SK-N-SH (cell line): ENCODE measurements at regions not wholly inside any gene's neighbourhood (a gene's known extent, or its start where the extent isn't known, plus 50 kb on each side); places are given as distances from the start of the nearest gene placed in this dataset.

Source experiments
- CTCF ChIA-PET: fragments of 300-600, 350-600 bp; formaldehyde crosslinking; extraction: SDS; loops from one replicate; lab custom pipeline; 2021; lab: Yijun Ruan, JAX
- POLR2A ChIA-PET: fragments of 350-600 bp; sonication (Branson Sonifier 250); formaldehyde crosslinking; extraction: SDS; loops from one replicate; lab custom pipeline; 2020; ENCODE audit warnings: antibody characterized with exemption, inconsistent platforms; lab: Yijun Ruan, JAX
- DNase-seq: peaks from one replicate; pipeline ENCODE4 v3.0.0; 2012
- H2AFZ ChIP-seq: fragments of 200-600 bp; sonication (generic); 2 replicates; pipeline ENCODE4 v1.8.1; 2016; ENCODE audit warnings: antibody characterized with exemption, mild to moderate bottlenecking, low read depth
- H3F3A ChIP-seq: fragments of 200-600 bp; sonication (generic); replicated peaks from 2 replicates; pipeline ENCODE3; 2016; ENCODE audit warnings: antibody characterized with exemption, mild to moderate bottlenecking; ENCODE audit not compliant: insufficient read depth
- H3K27ac ChIP-seq, 2 experiments: fragments of 200-500 bp in 1 of 2; fragments of 200-600 bp in 1 of 2; sonication (Bioruptor generic) in 1 of 2; sonication (generic), shearing (Covaris generic) in 1 of 2; 2 replicates each; pipeline versions ENCODE4 v1.5.1 to v1.6.1; 2014 to 2016; ENCODE audit warnings: low read depth in 2 of 2, inconsistent platforms in 1 of 2, low read length in 1 of 2, mild to moderate bottlenecking in 1 of 2, mixed read lengths in 1 of 2
- H3K27me3 ChIP-seq: fragments of 200-600 bp; sonication (generic), shearing (Covaris generic); 2 replicates; pipeline ENCODE4 v1.6.1; 2016; ENCODE audit warnings: mixed run types; ENCODE audit not compliant: insufficient read depth
- H3K36me3 ChIP-seq, 2 experiments: fragments of 200-500 bp in 1 of 2; fragments of 200-600 bp in 1 of 2; sonication (Bioruptor generic) in 1 of 2; sonication (generic) in 1 of 2; replicated peaks in 1 of 2; 2 replicates each; pipeline versions ENCODE3 to v1.5.1; 2014 to 2016; ENCODE audit warnings: low read length in 1 of 2, mild to moderate bottlenecking in 1 of 2; ENCODE audit not compliant: insufficient read depth in 2 of 2, control insufficient read depth in 1 of 2
- H3K4me1 ChIP-seq, 2 experiments: fragments of 200-500 bp in 1 of 2; fragments of 200-600 bp in 1 of 2; sonication (Bioruptor generic) in 1 of 2; sonication (generic), shearing (Covaris generic) in 1 of 2; 2 replicates each; pipeline versions ENCODE4 v1.5.1 to v1.6.1; 2014 to 2016; ENCODE audit warnings: low read depth in 1 of 2, low read length in 1 of 2, mixed run types in 1 of 2; ENCODE audit not compliant: insufficient read depth in 2 of 2, control insufficient read depth in 1 of 2
- H3K4me2 ChIP-seq: fragments of 200-600 bp; sonication (generic), shearing (Covaris generic); 2 replicates; pipeline ENCODE4 v1.6.1; 2017; ENCODE audit warnings: mixed run types
- H3K4me3 ChIP-seq, 2 experiments: fragments of 200-500 bp in 1 of 2; fragments of 200-600 bp in 1 of 2; sonication (Bioruptor generic) in 1 of 2; sonication (generic), shearing (Covaris generic) in 1 of 2; 2 replicates each; pipeline versions ENCODE4 v1.5.1 to v1.8.1; 2014 to 2016; ENCODE audit warnings: low read depth in 2 of 2, inconsistent platforms in 1 of 2, low read length in 1 of 2, mild to moderate bottlenecking in 1 of 2, mixed read lengths in 1 of 2, moderate library complexity in 1 of 2
- H3K79me2 ChIP-seq: fragments of 200-600 bp; sonication (generic); 2 replicates; pipeline ENCODE4 v1.8.1; 2017; ENCODE audit warnings: mild to moderate bottlenecking; ENCODE audit not compliant: insufficient read depth
- H3K9ac ChIP-seq: fragments of 200-600 bp; sonication (generic); 2 replicates; pipeline ENCODE4 v1.6.1; 2017; ENCODE audit warnings: mixed run types
- H3K9me2 ChIP-seq: fragments of 200-600 bp; sonication (generic); 2 replicates; pipeline ENCODE4 v1.6.1; 2017; ENCODE audit warnings: mixed run types
- H3K9me3 ChIP-seq: fragments of 200-600 bp; sonication (generic); 2 replicates; pipeline ENCODE4 v1.6.1; 2017; ENCODE audit warnings: mixed run types, mild to moderate bottlenecking, moderate library complexity
- H4K20me1 ChIP-seq: fragments of 200-600 bp; sonication (generic); 2 replicates; pipeline ENCODE4 v1.6.1; 2017; ENCODE audit warnings: mild to moderate bottlenecking, mixed run types; ENCODE audit not compliant: insufficient read depth
- EP300 ChIP-seq, 2 experiments: IDR thresholded peaks; 2 replicates each; pipeline versions ENCODE4 v1.4.0 to v1.6.1; 2012; ENCODE audit warnings: borderline replicate concordance in 1 of 2, low read depth in 1 of 2, low read length in 1 of 2
- EZH2phosphoT487 ChIP-seq: fragments of 200-600 bp; sonication (generic); IDR thresholded peaks from 2 replicates; pipeline ENCODE4 v1.6.1; 2017; ENCODE audit warnings: low read depth, mixed run types, mild to moderate bottlenecking, antibody characterized with exemption, moderate library complexity, borderline replicate concordance
- FOSL2 ChIP-seq: IDR thresholded peaks from 2 replicates; pipeline ENCODE4 v1.4.0; 2012; ENCODE audit warnings: low read depth, mild to moderate bottlenecking, moderate library complexity, borderline replicate concordance
- FOXJ3 ChIP-seq: sonication (generic); formaldehyde crosslinking; IDR thresholded peaks from 2 replicates; pipeline ENCODE4 v1.5.1; 2020; ENCODE audit warnings: mild to moderate bottlenecking, missing genetic modification reagents
- FOXM1 ChIP-seq: IDR thresholded peaks from 2 replicates; pipeline ENCODE4 v1.4.0; 2012; ENCODE audit warnings: low read depth, mild to moderate bottlenecking
- GATA2 ChIP-seq: sonication (generic); formaldehyde crosslinking; IDR thresholded peaks from 2 replicates; pipeline ENCODE4 v1.5.0; 2020; ENCODE audit warnings: mild to moderate bottlenecking, missing genetic modification reagents
- JUND ChIP-seq: IDR thresholded peaks from 2 replicates; pipeline ENCODE4 v1.4.0; 2012
- MEF2A ChIP-seq: IDR thresholded peaks from 2 replicates; pipeline ENCODE4 v1.4.0; 2012; ENCODE audit warnings: low read depth, borderline replicate concordance
- NRF1 ChIP-seq: IDR thresholded peaks from 2 replicates; pipeline ENCODE4 v1.6.1; 2012; ENCODE audit warnings: low read depth, mild to moderate bottlenecking, low read length
- POLR2AphosphoS5 ChIP-seq: IDR thresholded peaks from 2 replicates; pipeline ENCODE4 v1.6.1; 2012; ENCODE audit warnings: low read depth, low read length
- RAD21 ChIP-seq: IDR thresholded peaks from 2 replicates; pipeline ENCODE4 v1.6.1; 2012; ENCODE audit warnings: mild to moderate bottlenecking, low read length
- RCOR1 ChIP-seq: fragments of 150-350 bp; IDR thresholded peaks from 2 replicates; pipeline ENCODE4 v1.6.1; 2017; ENCODE audit warnings: antibody characterized with exemption, low read length
- RFX5 ChIP-seq: IDR thresholded peaks from 2 replicates; pipeline ENCODE4 v1.6.1; 2012; ENCODE audit warnings: mild to moderate bottlenecking, improper control_type of control experiment, low read length
- RXRA ChIP-seq: IDR thresholded peaks from 2 replicates; pipeline ENCODE4 v1.4.0; 2012; ENCODE audit warnings: low read depth, mild to moderate bottlenecking, borderline replicate concordance
- SIN3A ChIP-seq: IDR thresholded peaks from 2 replicates; pipeline ENCODE4 v1.6.1; 2012; ENCODE audit warnings: low read depth, mild to moderate bottlenecking, low read length, moderate library complexity, borderline replicate concordance
- SMC3 ChIP-seq: IDR thresholded peaks from 2 replicates; pipeline ENCODE4 v1.6.1; 2012; ENCODE audit warnings: low read depth, low read length, improper control_type of control experiment
- TAF1 ChIP-seq: IDR thresholded peaks from 2 replicates; pipeline ENCODE4 v1.6.1; 2012; ENCODE audit warnings: low read depth, mild to moderate bottlenecking, low read length, moderate library complexity, borderline replicate concordance
- TCF12 ChIP-seq: IDR thresholded peaks from 2 replicates; pipeline ENCODE4 v1.4.0; 2012
- TEAD4 ChIP-seq: IDR thresholded peaks from 2 replicates; pipeline ENCODE4 v1.4.0; 2012; ENCODE audit warnings: mild to moderate bottlenecking, borderline replicate concordance; ENCODE audit not compliant: insufficient read depth
- ZBTB33 ChIP-seq: IDR thresholded peaks from 2 replicates; pipeline ENCODE4 v1.4.0; 2012; ENCODE audit warnings: low read depth, borderline replicate concordance
- WGBS: methylation state at CpG from one replicate; pipeline ENCODE4 v1.1.6; 2017; ENCODE audit warnings: low lambda C conversion rate; 5-methylcytosine and 5-hydroxymethylcytosine counted together
- TF ChIP-seq, protein P1 (sequence below): fragments of 150-350 bp; IDR thresholded peaks from 2 replicates; pipeline ENCODE4 v1.6.1; 2017; ENCODE audit warnings: antibody characterized with exemption, low read length, low read depth, borderline replicate concordance
- TF ChIP-seq, protein P2 (sequence below): fragments of 200-600 bp; sonication (generic); IDR thresholded peaks from 2 replicates; pipeline ENCODE4 v1.6.1; 2017; ENCODE audit warnings: antibody characterized with exemption, mild to moderate bottlenecking, moderate library complexity

- no peak for TF ChIP-seq FOSL2
- TF ChIP-seq GATA2 (CRISPR knock-in tag) = no peak
- TF ChIP-seq RCOR1 = no peak
- TF ChIP-seq, protein P1, sequence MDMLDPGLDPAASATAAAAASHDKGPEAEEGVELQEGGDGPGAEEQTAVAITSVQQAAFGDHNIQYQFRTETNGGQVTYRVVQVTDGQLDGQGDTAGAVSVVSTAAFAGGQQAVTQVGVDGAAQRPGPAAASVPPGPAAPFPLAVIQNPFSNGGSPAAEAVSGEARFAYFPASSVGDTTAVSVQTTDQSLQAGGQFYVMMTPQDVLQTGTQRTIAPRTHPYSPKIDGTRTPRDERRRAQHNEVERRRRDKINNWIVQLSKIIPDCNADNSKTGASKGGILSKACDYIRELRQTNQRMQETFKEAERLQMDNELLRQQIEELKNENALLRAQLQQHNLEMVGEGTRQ = no peak
Observed at GRCh38 chr3:80445641-80446040, 677.8 kb upstream of the ROBO1 start (continued).

GRCh38 chr3:80445053-80445452, 677.3 kb upstream of the ROBO1 start:
- no peak overlapping the region for H3K4me2 ChIP-seq
- H3K79me2 ChIP-seq = no peaks in the 10 kb centered on the region
- TF ChIP-seq FOXM1 (no peak), RFX5 (no peak), SMC3 (no peak), RAD21 (no peak), JUND (no peak), RCOR1 (no peak), FOXJ3 (no peak), SIN3A (no peak), EP300 (IDR thresholded peaks at IDR 0.05; ENCODE audit: borderline replicate concordance in 1 of 2, low read depth in 1 of 2, low read length in 1 of 2) (no peak), POLR2AphosphoS5 (no peak), NRF1 (no peak), TAF1 (no peak), ZBTB33 (no peak), MEF2A (no peak), TCF12 (no peak), TEAD4 (no peak), RXRA (no peak), EZH2phosphoT487 (no peak)
- TF ChIP-seq, protein P2, sequence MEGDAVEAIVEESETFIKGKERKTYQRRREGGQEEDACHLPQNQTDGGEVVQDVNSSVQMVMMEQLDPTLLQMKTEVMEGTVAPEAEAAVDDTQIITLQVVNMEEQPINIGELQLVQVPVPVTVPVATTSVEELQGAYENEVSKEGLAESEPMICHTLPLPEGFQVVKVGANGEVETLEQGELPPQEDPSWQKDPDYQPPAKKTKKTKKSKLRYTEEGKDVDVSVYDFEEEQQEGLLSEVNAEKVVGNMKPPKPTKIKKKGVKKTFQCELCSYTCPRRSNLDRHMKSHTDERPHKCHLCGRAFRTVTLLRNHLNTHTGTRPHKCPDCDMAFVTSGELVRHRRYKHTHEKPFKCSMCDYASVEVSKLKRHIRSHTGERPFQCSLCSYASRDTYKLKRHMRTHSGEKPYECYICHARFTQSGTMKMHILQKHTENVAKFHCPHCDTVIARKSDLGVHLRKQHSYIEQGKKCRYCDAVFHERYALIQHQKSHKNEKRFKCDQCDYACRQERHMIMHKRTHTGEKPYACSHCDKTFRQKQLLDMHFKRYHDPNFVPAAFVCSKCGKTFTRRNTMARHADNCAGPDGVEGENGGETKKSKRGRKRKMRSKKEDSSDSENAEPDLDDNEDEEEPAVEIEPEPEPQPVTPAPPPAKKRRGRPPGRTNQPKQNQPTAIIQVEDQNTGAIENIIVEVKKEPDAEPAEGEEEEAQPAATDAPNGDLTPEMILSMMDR = no peak
- H3K9me3 ChIP-seq = no peaks in the 10 kb centered on the region
- WGBS = 72% methylated on average over 1 of the region's 1 CpG
- H4K20me1 ChIP-seq = no peaks in the 10 kb centered on the region
- no peaks in the 10 kb centered on the region; a peak in 1 of 4 replicates for H3K4me1 ChIP-seq
- H3K27me3 ChIP-seq = no peaks in the 10 kb centered on the region
- H3K27ac ChIP-seq = no peak overlapping the region
- DNase-seq = no peak
- H3K9ac ChIP-seq = no peak overlapping the region
- H2AFZ ChIP-seq = no peak overlapping the region
- ChIA-PET POLR2A (no interaction called here), CTCF (interaction anchor here (0.6 kb wide), 1 partner anchor 161 kb away, joined by 4 read pairs; no protein-coding TSS in a partner anchor)
- H3K36me3 ChIP-seq = no peaks in the 10 kb centered on the region
- H3F3A ChIP-seq = no peaks in the 10 kb centered on the region
- H3K9me2 ChIP-seq = no peaks in the 10 kb centered on the region
- H3K4me3 ChIP-seq = no peak overlapping the region
